GM12891 (cell line): ENCODE measurements at regions not wholly inside any gene's neighbourhood (a gene's known extent, or its start where the extent isn't known, plus 50 kb on each side); places are given as distances from the start of the nearest gene placed in this dataset.
"Not testable (repeated sequence)": the region's sequence is repeated elsewhere in the genome, so short reads cannot be mapped to it uniquely, and the experiment has no call there.

Experiments used
- DNase-seq: peaks from one replicate; pipeline ENCODE4 v3.0.0; 2011; ENCODE audit warnings: low spot score; ENCODE audit not compliant: insufficient read length
- FAIRE-seq: peaks from 2 replicates; lab custom pipeline; 2011; peaks lifted over from hg19 to GRCh38; lab: Jason Lieb, UNC
- PAX5 ChIP-seq: IDR thresholded peaks from 2 replicates; pipeline ENCODE4 v1.6.1; 2011; ENCODE audit warnings: low read length, moderate library complexity, mild to moderate bottlenecking; ENCODE audit not compliant: insufficient read depth, severe bottlenecking
- POLR2A ChIP-seq: IDR thresholded peaks from 2 replicates; pipeline ENCODE4 v1.6.1; 2011; ENCODE audit warnings: low read depth, low read length, control low read depth
- POLR2AphosphoS5 ChIP-seq: IDR thresholded peaks from 2 replicates; pipeline ENCODE4 v1.6.1; 2011; ENCODE audit warnings: low read depth, low read length, control low read depth
- POU2F2 ChIP-seq: IDR thresholded peaks from 2 replicates; pipeline ENCODE4 v1.6.1; 2011; ENCODE audit warnings: low read depth, mild to moderate bottlenecking, control low read depth, low read length, moderate library complexity
- SPI1 ChIP-seq: IDR thresholded peaks from 2 replicates; pipeline ENCODE4 v1.6.1; 2011; ENCODE audit warnings: low read depth, low read length, control low read depth
- TAF1 ChIP-seq: IDR thresholded peaks from 2 replicates; pipeline ENCODE4 v1.6.1; 2011; ENCODE audit warnings: low read depth, low read length, control low read depth

DNA sequence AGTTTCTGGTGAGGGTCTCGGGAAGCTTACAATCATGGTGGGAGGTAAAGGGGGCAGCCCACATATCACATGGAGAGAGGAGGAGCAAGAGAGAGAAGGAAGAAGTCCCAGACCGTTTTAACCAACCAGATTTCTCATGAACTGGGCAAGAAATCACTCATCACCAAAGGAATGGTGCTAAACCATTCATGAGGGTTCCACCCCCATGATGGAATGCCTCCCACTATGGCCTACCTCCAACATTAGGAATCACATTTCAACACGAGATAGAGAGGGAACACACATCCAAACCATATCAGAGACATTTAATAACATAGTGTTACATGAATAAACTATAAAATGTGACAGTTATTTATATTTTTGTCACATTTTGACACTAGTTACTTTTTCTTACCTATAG, 214.8 kb upstream of the MAGI2 start:
- no peak for DNase-seq
- FAIRE-seq, result no peak
- TF ChIP-seq POLR2A (no peak), POLR2AphosphoS5 (no peak), TAF1 (no peak), POU2F2 (no peak), SPI1 (no peak), PAX5 (no peak)

DNA sequence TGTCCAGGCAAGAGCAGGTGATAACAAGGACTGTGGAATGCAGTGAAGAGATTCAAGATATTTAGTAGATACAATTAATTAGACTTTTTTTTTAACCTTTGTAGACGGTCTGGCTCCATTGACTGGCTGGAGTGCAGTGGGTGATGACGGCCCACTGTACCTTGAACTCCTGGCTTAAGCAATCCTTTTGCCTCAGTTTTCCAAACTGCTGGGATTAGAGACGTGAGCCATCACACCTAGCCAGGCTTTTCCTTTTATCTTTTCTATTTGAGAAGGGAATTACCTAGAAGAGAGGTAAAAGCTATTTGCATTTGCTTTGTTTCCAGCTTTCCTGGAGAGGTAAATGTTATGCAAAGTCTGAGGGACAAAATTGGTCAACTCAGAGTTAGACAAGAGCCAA, 213.0 kb upstream of the MAGI2 start:
- no peak for TF ChIP-seq TAF1
- no peak for TF ChIP-seq POLR2AphosphoS5
- no peak for TF ChIP-seq POU2F2
- no peak for TF ChIP-seq POLR2A
- TF ChIP-seq PAX5, result no peak
- no peak for TF ChIP-seq SPI1
- no peak for FAIRE-seq
- no peak for DNase-seq

DNA sequence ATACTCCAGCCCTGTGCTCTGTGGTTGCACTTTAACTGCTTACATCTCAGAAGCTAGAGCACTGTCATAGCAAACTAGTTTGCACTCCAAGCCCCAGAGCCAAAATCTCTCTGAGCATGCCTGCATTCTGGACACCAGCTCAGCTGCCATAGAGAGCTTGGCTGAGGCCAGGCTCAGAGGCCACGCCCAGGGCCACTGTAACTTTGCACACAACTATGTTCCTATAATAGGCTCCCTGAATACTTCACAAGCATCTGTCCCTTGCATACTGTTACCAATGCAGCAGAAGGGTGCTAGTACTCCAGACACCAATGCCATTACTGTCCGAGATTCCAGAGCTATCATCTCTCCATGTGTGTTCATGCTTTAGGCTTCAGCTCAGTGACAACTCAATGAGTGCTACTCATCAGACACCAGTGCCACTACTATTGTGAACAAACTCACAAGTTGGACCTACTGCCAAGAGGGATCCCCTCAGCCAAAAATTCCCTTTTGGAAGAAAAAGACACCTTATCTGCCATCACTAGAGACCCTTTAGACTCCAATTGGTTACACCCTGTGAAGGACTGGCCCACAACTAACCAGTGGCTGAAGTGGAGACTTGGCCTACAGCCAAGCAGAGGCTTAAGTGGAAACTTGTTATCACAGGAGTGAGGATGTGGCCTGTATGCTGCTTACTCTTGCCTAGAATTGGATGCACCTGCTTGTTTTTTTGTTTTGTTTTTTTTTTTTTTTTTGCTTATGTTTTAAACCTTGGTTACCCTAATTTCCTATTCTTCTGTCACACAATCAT, 211.6 kb upstream of the MAGI2 start:
- TF ChIP-seq TAF1 (no peak), POLR2A (no peak)
- no peak for DNase-seq
- no peak for FAIRE-seq

DNA sequence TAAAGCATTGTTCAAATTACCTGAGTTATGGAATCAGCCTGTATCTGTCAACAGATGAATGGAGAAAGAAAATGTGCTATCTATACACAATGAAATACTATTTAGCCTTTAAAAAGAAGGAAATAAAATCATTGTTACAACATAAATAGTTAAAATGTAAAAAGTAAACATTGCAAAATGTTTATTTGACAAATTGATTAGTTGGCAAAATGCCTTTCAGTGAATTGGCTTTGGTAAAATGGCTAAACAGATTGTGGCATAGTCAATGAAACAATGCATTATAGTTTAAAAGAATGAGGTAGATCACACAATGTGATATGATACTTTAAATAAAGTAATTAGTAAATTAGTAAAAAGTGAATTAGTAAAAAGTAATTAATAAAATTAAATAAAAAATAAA, 204.8 kb upstream of the MAGI2 start:
- no peak for FAIRE-seq
- no peak for TF ChIP-seq SPI1
- no peak for TF ChIP-seq POLR2A
- no peak for TF ChIP-seq PAX5
- no peak for TF ChIP-seq POU2F2
- TF ChIP-seq POLR2AphosphoS5, result no peak
- no peak for TF ChIP-seq TAF1

DNA sequence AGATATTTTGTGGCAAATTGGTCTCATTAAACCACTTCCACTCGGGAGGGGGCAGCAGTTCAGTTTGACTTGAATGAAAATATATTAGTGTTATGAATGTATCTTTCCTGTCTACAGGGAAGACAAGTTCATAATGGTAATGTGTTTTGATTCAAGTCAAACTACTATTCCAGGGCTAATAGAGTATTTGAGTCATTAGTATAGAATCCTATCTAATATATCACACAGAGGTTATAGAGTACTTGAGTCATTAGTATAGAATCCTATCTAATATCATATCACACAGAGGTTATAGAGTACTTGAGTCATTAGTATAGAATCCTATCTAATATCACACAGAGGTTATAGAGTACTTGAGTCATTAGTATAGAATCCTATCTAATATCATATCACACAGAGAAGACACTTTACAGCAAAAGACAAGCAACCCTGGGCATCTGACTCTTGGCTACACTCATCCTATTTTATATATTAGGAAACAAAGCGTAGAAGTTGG, 199.7 kb upstream of the MAGI2 start:
- TF ChIP-seq POLR2A, result no peak
- no peak for TF ChIP-seq TAF1
- no peak for TF ChIP-seq POLR2AphosphoS5
- TF ChIP-seq SPI1, result no peak
- no peak for TF ChIP-seq POU2F2
- no peak for TF ChIP-seq PAX5
- FAIRE-seq (no peak), DNase-seq (no peak)

More for the DNA sequence above, 204.8 kb upstream of the MAGI2 start:
- no peak for DNase-seq

DNA sequence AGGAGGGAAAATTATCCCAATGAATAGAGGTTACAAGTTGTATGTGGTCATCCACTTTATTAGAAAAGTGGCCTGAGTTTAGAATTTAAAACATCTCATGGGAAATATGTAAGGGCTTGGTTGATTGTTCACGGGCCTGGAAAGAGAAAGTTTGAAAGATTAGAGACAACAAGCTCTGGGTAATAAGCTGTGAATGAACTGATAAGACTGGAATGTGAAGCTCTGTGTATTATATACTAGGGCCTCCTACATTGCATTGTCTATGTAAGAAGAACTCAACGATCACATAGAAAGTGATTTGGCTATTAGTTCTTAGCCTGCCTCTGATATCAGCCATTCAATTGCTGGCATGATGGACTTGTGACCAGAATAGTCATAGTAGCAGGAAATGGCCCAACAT, 199.2 kb upstream of the MAGI2 start:
- DNase-seq (no peak), FAIRE-seq (no peak)
- no peak for TF ChIP-seq POLR2AphosphoS5
- TF ChIP-seq POLR2A, result no peak
- no peak for TF ChIP-seq TAF1
- TF ChIP-seq SPI1, result no peak
- no peak for TF ChIP-seq POU2F2
- no peak for TF ChIP-seq PAX5

DNA sequence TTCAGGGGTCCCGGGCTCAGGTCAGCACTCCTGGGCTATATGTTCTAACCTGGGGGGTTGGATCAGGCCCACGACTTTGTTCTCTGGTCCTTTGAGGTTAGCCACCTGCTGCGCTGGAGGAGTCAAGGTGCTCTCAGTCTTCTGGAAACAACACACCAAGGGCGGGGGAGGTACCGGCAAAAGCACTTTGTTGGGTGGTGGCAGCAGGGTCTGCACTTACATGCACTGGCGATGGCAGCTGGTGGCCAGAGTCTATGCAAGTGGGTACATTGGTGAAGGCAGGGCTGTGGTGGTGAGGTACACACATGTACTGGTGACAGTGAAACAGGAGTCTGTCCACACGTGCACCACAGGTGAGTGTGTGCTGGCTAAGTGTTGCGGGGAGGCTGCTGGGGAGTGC, 194.2 kb upstream of the MAGI2 start:
- FAIRE-seq (no peak), DNase-seq (no peak)
- no peak for TF ChIP-seq SPI1
- TF ChIP-seq TAF1, result no peak
- TF ChIP-seq POU2F2, result no peak
- no peak for TF ChIP-seq POLR2A
- TF ChIP-seq POLR2AphosphoS5, result no peak
- no peak for TF ChIP-seq PAX5

DNA sequence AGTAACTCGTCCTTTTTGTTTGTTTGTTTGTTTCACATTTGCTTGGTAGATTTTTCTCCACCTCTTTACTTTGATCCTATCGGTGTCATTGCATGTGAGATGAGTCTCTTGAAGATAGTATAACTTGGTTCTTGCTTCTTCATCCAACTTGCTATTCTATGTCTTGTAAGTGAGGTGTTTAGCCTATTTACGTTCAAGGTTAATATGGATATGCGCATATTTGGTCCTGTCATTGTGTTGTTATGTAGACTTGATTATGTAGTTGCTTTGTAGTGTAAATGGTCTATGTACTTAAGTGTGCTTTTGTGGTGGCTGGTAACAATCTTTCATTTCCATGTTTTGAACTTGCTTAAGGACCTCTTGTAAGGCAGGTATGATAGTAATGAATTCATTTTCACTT, 192.8 kb upstream of the MAGI2 start:
- TF ChIP-seq SPI1 (no peak), POLR2AphosphoS5 (no peak), PAX5 (no peak), TAF1 (no peak), POU2F2 (no peak)
- no peak for FAIRE-seq
- no peak for DNase-seq

DNA sequence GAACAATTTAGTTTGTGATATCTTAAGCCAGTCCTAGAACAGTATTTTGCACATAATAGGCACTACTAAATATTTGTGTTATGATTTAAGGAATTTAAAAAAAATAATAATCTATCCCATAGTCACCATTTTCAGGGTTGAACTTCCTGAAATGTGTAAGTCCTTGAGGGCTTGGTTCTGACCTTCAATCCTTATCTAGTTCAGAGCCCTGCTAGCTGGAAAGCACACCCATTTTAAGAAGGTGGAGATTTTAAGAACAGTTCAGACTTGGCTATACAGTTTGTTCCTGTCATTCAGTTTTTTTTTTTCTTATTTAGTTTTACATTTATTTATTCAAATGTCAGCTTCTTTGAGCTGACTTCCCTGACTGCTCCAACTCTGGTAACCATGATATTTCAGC, 183.4 kb upstream of the MAGI2 start:
- DNase-seq (no peak), FAIRE-seq (no peak)
- TF ChIP-seq PAX5, result no peak
- no peak for TF ChIP-seq POLR2AphosphoS5
- TF ChIP-seq POU2F2, result no peak
- no peak for TF ChIP-seq SPI1
- no peak for TF ChIP-seq POLR2A
- TF ChIP-seq TAF1, result no peak

DNA sequence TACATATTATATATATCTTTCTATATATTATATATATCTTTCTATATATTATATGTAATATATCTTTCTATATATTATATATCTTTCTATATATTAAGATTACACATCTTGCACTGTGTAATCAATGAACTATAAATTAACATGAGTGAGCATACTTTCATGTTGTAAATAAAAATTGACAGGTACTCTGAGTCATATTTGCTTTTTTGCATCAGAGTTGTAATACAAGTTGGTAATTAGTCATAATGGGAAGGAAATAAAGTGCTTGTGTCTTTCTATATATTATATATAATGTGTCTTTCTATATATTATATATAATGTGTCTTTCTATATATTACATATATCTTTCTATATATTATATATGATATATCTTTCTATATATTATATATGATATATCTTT, 172.5 kb upstream of the MAGI2 start:
- not testable (repeated sequence) for FAIRE-seq

More for the DNA sequence above, 172.5 kb upstream of the MAGI2 start:
- not testable (repeated sequence) for DNase-seq
